Right lobe of liver (tissue), 4 donors: ENCODE measurements at regions not wholly inside any gene's neighbourhood (a gene's known extent, or its start where the extent isn't known, plus 50 kb on each side); places are given as distances from the start of the nearest gene placed in this dataset.

ENCODE experiments used
- POLR2A ChIP-seq: fragments of 450-650 bp; IDR thresholded peaks from one replicate; pipeline ENCODE4 v1.6.1; 2017; ENCODE audit warnings: antibody characterized with exemption, mild to moderate bottlenecking
- TF ChIP-seq, protein P1 (sequence below), 4 donors: fragments of 200-600 bp in 3 of 4; fragments of 450-650 bp in 1 of 4; IDR thresholded peaks; one replicate each; pipeline versions ENCODE4 v1.5.1 to v1.8.0; 2016 to 2022; ENCODE audit warnings: antibody characterized with exemption in 4 of 4, mild to moderate bottlenecking in 2 of 4
- donor health status: DM: no; HTN: no; CAD: no.
- donor health status: DM: no; HTN: no; CAD: no.
- donor health status: DM: no; HTN: yes; CAD: no.

DNA sequence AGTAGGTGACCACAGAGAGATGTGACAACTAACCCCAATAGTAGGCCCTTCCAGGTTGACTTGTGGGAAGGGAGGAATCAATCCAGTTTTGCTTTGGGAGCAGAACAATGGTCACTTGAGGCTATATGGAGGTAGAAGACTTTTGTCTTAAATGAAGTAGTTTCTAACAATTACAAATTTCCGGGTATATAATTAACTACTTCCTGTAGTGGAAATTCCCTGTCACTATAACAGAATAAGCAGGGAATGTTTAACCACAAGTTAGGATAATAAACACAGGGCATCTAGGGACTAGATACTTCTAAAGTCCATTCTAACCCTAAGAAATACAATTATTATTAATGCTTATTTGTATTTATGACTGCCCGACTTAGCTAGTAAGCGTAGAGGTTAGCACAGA lies 99.0 kb upstream of the TRPC3 start:
- no peak for TF ChIP-seq POLR2A
- TF ChIP-seq, protein P1, sequence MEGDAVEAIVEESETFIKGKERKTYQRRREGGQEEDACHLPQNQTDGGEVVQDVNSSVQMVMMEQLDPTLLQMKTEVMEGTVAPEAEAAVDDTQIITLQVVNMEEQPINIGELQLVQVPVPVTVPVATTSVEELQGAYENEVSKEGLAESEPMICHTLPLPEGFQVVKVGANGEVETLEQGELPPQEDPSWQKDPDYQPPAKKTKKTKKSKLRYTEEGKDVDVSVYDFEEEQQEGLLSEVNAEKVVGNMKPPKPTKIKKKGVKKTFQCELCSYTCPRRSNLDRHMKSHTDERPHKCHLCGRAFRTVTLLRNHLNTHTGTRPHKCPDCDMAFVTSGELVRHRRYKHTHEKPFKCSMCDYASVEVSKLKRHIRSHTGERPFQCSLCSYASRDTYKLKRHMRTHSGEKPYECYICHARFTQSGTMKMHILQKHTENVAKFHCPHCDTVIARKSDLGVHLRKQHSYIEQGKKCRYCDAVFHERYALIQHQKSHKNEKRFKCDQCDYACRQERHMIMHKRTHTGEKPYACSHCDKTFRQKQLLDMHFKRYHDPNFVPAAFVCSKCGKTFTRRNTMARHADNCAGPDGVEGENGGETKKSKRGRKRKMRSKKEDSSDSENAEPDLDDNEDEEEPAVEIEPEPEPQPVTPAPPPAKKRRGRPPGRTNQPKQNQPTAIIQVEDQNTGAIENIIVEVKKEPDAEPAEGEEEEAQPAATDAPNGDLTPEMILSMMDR (IDR thresholded peaks at IDR 0.05) = no peak
